Esophagus squamous epithelium (tissue), 5 donors: ENCODE measurements at regions not wholly inside any gene's neighbourhood (a gene's known extent, or its start where the extent isn't known, plus 50 kb on each side); places are given as distances from the start of the nearest gene placed in this dataset.

Experiments
- DNase-seq: peaks from one replicate; lab custom pipeline; 2025; lab: John Stamatoyannopoulos, UW
- H3K27ac ChIP-seq, 4 donors: fragments of 200-600 bp; sonication (generic); one replicate each; pipeline ENCODE4 v1.5.1; 2016 to 2019; ENCODE audit warnings: mild to moderate bottlenecking in 1 of 4
- H3K27me3 ChIP-seq, 4 donors: fragments of 200-600 bp; sonication (generic); 1 replicate in 3 of 4; 2 replicates in 1 of 4; pipeline versions ENCODE4 v1.5.1 to v1.6.0; 2017 to 2021; ENCODE audit warnings: antibody characterized with exemption in 1 of 4
- H3K36me3 ChIP-seq, 3 donors: fragments of 200-600 bp; sonication (generic); one replicate each; pipeline ENCODE4 v1.5.1; 2016 to 2019
- H3K4me1 ChIP-seq, 3 donors: fragments of 200-600 bp; sonication (generic); one replicate each; pipeline ENCODE4 v1.5.1; 2017 to 2019
- H3K4me3 ChIP-seq, 4 donors: fragments of 200-600 bp; sonication (generic); 1 replicate in 3 of 4; 2 replicates in 1 of 4; pipeline ENCODE4 v1.5.1; 2016 to 2019; ENCODE audit warnings: mild to moderate bottlenecking in 2 of 4, moderate library complexity in 1 of 4
- H3K9me3 ChIP-seq, 3 donors: fragments of 200-600 bp; sonication (generic); one replicate each; pipeline ENCODE4 v1.5.1; 2016 to 2019
- POLR2A ChIP-seq, 4 donors: fragments of 450-650 bp; IDR thresholded peaks; one replicate each; pipeline ENCODE4 v1.6.1; 2017; ENCODE audit warnings: antibody characterized with exemption in 4 of 4, mild to moderate bottlenecking in 4 of 4, moderate library complexity in 3 of 4
- WGBS, 2 donors: methylation state at CpG; one replicate each; pipeline ENCODE4 v1.1.5; 2018; 5-methylcytosine and 5-hydroxymethylcytosine counted together
- intact Hi-C: fragments of 100-400 bp; cut with DNase I; formaldehyde crosslinking; loops from one replicate; pipeline ENCODE4 v1.15.0; 2022
- TF ChIP-seq, protein P1 (sequence below), 6 experiments: fragments of 450-650 bp in 4 of 6; fragments of 200-600 bp in 2 of 6; sonication (generic) in 2 of 6; IDR thresholded peaks; one replicate each; pipeline ENCODE4 v1.5.1; 2016 to 2019; ENCODE audit warnings: antibody characterized with exemption in 6 of 6, mild to moderate bottlenecking in 4 of 6, moderate library complexity in 4 of 6
- donor health status: DM: yes; HTN: yes; CAD: no.

DNA sequence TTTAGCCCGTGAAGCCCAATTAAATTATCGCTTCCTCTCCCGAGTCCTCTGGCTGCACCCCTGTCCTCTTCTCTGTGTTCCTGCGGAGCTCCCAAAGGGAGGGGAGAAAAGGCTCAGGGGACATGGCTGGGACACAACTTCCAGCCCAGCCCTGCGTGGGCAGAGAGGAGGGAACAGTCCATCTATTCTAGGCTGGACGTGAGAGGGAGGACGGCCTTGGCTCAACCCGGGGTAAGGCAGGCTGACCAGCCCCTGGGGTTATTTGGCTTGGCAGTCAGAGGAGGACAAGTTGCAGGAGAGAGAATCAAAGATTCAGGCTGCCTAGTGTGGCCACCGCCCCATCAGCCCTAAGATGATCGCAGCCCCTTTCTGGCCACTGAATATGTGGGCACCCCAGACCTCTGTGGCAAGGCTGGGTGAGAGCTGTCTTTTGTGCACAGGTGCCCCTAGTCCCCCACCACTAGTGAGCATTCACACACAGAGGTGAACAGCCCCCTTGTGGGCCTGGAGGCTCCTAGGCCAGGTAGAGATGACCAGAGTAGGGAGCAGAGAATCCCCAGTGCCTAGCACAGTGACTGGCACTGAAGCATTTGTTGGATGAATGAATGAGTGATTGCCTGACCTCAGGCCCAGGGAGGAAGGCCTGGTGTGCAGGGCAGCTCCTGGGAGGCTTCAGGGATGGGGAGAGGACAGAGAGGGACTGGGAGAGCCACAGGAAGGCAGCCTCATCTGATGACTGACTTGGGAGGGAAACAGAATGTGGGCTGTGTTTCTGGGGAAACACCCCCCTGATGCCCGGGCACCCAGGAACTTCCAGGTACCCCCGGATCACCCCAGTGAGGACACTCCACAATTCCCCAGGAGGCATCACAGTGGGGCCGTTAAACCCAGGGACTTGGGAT lies 133.9 kb downstream of the C9orf50 start:
- intact Hi-C loops = loop anchor here (10.0 kb wide), 1 partner anchor 342 kb away; no protein-coding TSS in a partner anchor

DNA sequence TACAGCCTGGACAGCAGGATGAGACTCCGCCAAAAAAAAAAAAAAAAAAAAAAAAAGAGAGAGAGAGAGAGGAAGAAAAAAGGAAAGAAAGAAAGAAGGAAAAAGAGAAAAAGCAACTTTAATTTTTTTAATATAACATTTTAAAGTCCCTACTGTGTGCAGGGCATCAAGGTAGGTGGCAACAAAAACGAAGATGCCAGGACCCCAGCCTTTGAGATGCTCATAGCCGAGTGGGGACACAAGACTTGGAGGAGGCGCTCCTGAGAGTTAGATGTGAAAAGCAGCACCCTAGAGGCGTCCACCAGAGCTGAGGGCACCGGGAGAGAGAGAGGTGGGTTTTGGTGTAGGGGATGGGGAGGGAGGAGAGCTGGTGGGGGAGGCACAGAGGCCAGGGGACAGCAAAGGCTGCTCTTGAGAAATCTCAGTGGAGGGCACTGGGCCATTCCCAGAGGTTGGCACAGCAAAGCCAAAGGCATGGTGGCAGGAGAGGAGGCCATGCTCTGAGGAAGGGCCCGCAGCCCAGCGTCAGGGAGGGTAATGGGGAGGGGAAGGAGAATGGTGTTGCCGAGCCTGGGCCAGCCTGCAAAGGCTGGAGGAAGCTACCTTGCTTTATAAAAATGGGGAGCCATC lies 135.6 kb downstream of the C9orf50 start:
- no peak for DNase-seq
- no peaks in the 10 kb centered on the region for H3K36me3 ChIP-seq
- intact Hi-C loops = loop anchor here (10.0 kb wide), 1 partner anchor 340 kb away; no protein-coding TSS in a partner anchor
- H3K9me3 ChIP-seq = no peaks in the 10 kb centered on the region
- H3K27ac ChIP-seq = peak overlapping the region; percentile 97 to 100 (median 98)
- no peaks in the 10 kb centered on the region for H3K27me3 ChIP-seq
- no peak overlapping the region for H3K4me3 ChIP-seq
- peaks cover 69 to 98% (median 73%) of the 10 kb centered on the region in 3 donors for H3K4me1 ChIP-seq
- WGBS, 2 donors = 75 to 80% methylated on average over 7 to 9 of the region's 9 CpGs
- TF ChIP-seq, protein P1, sequence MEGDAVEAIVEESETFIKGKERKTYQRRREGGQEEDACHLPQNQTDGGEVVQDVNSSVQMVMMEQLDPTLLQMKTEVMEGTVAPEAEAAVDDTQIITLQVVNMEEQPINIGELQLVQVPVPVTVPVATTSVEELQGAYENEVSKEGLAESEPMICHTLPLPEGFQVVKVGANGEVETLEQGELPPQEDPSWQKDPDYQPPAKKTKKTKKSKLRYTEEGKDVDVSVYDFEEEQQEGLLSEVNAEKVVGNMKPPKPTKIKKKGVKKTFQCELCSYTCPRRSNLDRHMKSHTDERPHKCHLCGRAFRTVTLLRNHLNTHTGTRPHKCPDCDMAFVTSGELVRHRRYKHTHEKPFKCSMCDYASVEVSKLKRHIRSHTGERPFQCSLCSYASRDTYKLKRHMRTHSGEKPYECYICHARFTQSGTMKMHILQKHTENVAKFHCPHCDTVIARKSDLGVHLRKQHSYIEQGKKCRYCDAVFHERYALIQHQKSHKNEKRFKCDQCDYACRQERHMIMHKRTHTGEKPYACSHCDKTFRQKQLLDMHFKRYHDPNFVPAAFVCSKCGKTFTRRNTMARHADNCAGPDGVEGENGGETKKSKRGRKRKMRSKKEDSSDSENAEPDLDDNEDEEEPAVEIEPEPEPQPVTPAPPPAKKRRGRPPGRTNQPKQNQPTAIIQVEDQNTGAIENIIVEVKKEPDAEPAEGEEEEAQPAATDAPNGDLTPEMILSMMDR (IDR thresholded peaks at IDR 0.05) = no peak
- TF ChIP-seq POLR2A (IDR thresholded peaks at IDR 0.05) = no peak

More for the DNA sequence above, 133.9 kb downstream of the C9orf50 start:
- H3K36me3 ChIP-seq = no peaks in the 10 kb centered on the region
- H3K4me3 ChIP-seq = peak overlapping the region in 1 of 4 donors; percentile 68
- H3K27ac ChIP-seq = peak overlapping the region; percentile 97 to 100 (median 98)
- TF ChIP-seq, protein P1 (IDR thresholded peaks at IDR 0.05) = no peak
- peak in 1 of 4 donors; percentile 15 for TF ChIP-seq POLR2A (IDR thresholded peaks at IDR 0.05)
- H3K9me3 ChIP-seq = no peaks in the 10 kb centered on the region
- WGBS, 2 donors = 59 to 67% methylated on average over 5 to 8 of the region's 13 CpGs
- no peak for DNase-seq
- no peaks in the 10 kb centered on the region for H3K27me3 ChIP-seq
- peaks cover 75 to 98% (median 77%) of the 10 kb centered on the region in 3 donors for H3K4me1 ChIP-seq

DNA sequence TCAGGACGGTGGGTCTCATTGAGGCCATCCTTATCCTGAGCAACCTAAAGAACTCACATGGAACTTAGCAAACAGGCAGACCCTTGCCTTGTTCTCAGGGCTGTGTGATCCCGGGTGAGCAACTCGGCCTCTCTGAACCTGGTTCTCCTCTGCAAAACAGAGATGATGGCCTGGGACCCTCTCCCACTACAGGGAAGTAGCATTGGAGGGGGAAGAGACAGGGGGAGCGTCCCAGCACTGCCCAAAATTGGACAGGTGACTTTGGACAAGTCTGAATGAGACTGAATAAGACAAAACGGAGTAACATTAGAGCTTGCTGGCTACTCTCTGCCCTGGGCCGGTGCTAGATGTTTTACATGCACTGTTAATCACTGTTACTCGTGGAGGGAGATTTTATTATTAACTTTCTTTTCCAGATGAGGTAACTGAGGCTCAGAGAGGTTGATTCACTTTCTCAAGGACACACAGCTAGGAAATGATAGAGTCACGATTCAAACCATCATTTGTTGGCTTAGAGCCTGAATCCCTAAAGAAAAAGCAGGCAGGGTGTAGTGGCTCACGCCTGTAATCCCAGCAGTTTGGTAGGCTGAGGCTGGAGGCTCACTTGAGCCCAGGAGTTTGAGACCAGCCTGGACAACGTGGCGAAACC lies 136.4 kb downstream of the C9orf50 start:
- TF ChIP-seq, protein P1 (IDR thresholded peaks at IDR 0.05) = no peak
- Histone ChIP-seq H3K36me3 (no peaks in the 10 kb centered on the region), H3K4me1 (peaks cover 61 to 98% (median 71%) of the 10 kb centered on the region in 3 donors), H3K27me3 (no peaks in the 10 kb centered on the region), H3K4me3 (peak overlapping the region in 2 of 4 donors; percentile 54 to 80), H3K27ac (peak overlapping the region; percentile 97 to 100 (median 98)), H3K9me3 (no peaks in the 10 kb centered on the region)
- DNase-seq = no peak
- WGBS, 2 donors = 62 to 64% methylated on average over 7 of the region's 11 CpGs
- intact Hi-C loops = loop anchor here (10.0 kb wide), 1 partner anchor 340 kb away; no protein-coding TSS in a partner anchor

DNA sequence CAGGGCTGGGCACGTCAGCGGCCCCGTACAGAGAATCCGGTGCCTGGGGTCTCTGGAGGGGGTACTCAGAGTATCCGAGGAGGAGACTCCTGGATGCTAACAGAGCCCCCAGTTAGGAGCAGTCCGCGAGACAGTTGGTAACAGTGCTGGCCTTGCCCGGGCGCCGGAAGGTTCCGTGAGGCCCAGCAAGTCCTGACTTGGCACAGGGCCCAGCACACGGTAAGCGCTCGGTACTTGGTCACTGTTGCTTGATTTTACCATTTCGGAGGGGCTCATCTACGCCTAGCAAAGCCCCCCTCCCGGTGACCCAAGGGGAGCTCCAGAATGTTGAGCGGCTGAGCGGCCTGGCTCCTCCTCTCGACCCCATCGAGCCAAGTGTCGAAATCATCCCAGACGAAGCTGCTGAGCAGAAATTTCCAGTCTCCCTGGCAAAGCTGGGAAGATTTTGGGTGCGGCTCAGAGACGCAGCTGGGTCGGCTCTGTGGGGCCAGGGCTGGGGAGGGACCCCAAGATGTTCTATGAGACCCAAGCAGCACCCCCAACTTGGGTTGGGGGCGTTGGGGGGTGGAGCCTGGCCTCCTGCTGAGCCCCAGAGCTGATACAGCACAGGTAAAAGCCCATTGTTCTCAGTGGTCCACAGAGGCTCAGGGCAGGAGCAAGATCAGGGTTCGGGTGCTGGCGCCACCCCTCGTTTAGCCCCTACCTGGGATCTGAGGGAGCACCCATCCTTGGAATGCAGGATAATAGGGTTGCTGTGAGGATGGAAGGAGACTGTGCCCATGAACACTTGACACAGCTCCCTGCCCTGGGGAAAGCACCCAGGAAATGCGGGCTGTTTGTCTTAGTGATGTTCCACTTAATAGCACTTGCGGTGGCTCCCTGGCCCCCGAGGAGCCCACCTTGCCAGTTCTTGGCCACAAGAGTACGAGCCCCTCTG lies 137.2 kb downstream of the C9orf50 start:
- Histone ChIP-seq H3K36me3 (no peaks in the 10 kb centered on the region), H3K27me3 (no peaks in the 10 kb centered on the region), H3K4me1 (peaks cover 55 to 98% (median 69%) of the 10 kb centered on the region in 3 donors), H3K4me3 (peak overlapping the region; percentile 41 to 80 (median 64)), H3K27ac (peak overlapping the region; percentile 97 to 100 (median 98)), H3K9me3 (no peaks in the 10 kb centered on the region)
- WGBS, 2 donors = 0 to 3% methylated on average over 1 to 16 of the region's 34 CpGs
- no peak for DNase-seq
- TF ChIP-seq, protein P1 (IDR thresholded peaks at IDR 0.05) = no peak
- peak in 2 of 4 donors; percentile 69 to 78 for TF ChIP-seq POLR2A (IDR thresholded peaks at IDR 0.05)
- intact Hi-C loops = loop anchor here (10.0 kb wide), 1 partner anchor 339 kb away; no protein-coding TSS in a partner anchor
